Neural cell (in vitro differentiated cells): ENCODE measurements at regions not wholly inside any gene's neighbourhood (a gene's known extent, or its start where the extent isn't known, plus 50 kb on each side); places are given as distances from the start of the nearest gene placed in this dataset.
"Not testable (repeated sequence)": the region's sequence is repeated elsewhere in the genome, so short reads cannot be mapped to it uniquely, and the experiment has no call there.

Experiments
- H2AFZ ChIP-seq: fragments of 200-600, 300-800 bp; sonication (generic), shearing (Covaris generic); 2 replicates; pipeline ENCODE4 v1.6.0; 2014; ENCODE audit warnings: low read depth, mild to moderate bottlenecking, antibody characterized with exemption, low read length, moderate library complexity
- H3F3A ChIP-seq: fragments of 200-600 bp; shearing (Covaris generic); 2 replicates; pipeline ENCODE4 v1.6.1; 2016; ENCODE audit warnings: mild to moderate bottlenecking, moderate library complexity, mixed read lengths, antibody characterized with exemption, low read length; ENCODE audit not compliant: insufficient read depth, poor library complexity, severe bottlenecking
- H3K27ac ChIP-seq: fragments of 200-600, 300-800 bp; sonication (generic), shearing (Covaris generic); 2 replicates; pipeline ENCODE4 v1.5.1; 2014; ENCODE audit warnings: mild to moderate bottlenecking, low read length, moderate library complexity
- H3K27me3 ChIP-seq: fragments of 300-800, 200-600 bp; sonication (generic), shearing (Covaris generic); 2 replicates; pipeline ENCODE4 v1.6.0; 2014; ENCODE audit warnings: mild to moderate bottlenecking, low read depth, low read length, moderate library complexity; ENCODE audit not compliant: insufficient read depth
- H3K36me3 ChIP-seq: fragments of 300-800, 200-600 bp; sonication (generic), shearing (Covaris generic); 2 replicates; pipeline ENCODE4 v1.5.1; 2014; ENCODE audit warnings: mild to moderate bottlenecking, antibody characterized with exemption, low read length, moderate library complexity; ENCODE audit not compliant: insufficient read depth
- H3K4me2 ChIP-seq: fragments of 300-800, 200-600 bp; sonication (generic), shearing (Covaris generic); 2 replicates; pipeline ENCODE4 v1.6.0; 2014; ENCODE audit warnings: mild to moderate bottlenecking, low read length
- H3K4me3 ChIP-seq: fragments of 300-800, 200-600 bp; sonication (generic), shearing (Covaris generic); 2 replicates; pipeline ENCODE4 v1.5.1; 2014; ENCODE audit warnings: mild to moderate bottlenecking, low read length, moderate library complexity
- H3K79me2 ChIP-seq: fragments of 200-600 bp; shearing (Covaris generic); replicated peaks from 2 replicates; pipeline ENCODE4 v1.6.0; 2014; ENCODE audit warnings: mild to moderate bottlenecking, low read length, moderate library complexity; ENCODE audit not compliant: insufficient read depth
- H3K9ac ChIP-seq: fragments of 300-800, 200-600 bp; sonication (generic), shearing (Covaris generic); 2 replicates; pipeline ENCODE4 v1.6.1; 2016; ENCODE audit warnings: mild to moderate bottlenecking, low read length, mixed read lengths
- H3K9me2 ChIP-seq: fragments of 200-600 bp; shearing (Covaris generic); 2 replicates; pipeline ENCODE4 v1.6.1; 2016; ENCODE audit warnings: mild to moderate bottlenecking, low read length, mixed read lengths; ENCODE audit not compliant: insufficient read depth
- H3K9me3 ChIP-seq: fragments of 200-600, 300-800 bp; sonication (generic), shearing (Covaris generic); 2 replicates; pipeline ENCODE4 v1.6.1; 2016; ENCODE audit warnings: mild to moderate bottlenecking, mixed run types, low read length, moderate library complexity, mixed read lengths
- H4K20me1 ChIP-seq: fragments of 200-600 bp; shearing (Covaris generic); 2 replicates; pipeline ENCODE4 v1.6.1; 2016; ENCODE audit warnings: mild to moderate bottlenecking, mixed run types; ENCODE audit not compliant: insufficient read depth
- EP300 ChIP-seq: fragments of 450-650 bp; conservative IDR thresholded peaks from 2 replicates; pipeline ENCODE4 v1.6.1; 2014; ENCODE audit warnings: antibody characterized with exemption, mild to moderate bottlenecking, moderate library complexity; ENCODE audit not compliant: poor library complexity, severe bottlenecking
- EZH2 ChIP-seq: fragments of 200-600, 300-800 bp; shearing (Covaris generic), sonication (generic); IDR thresholded peaks from 2 replicates; pipeline ENCODE4 v1.6.1; 2014; ENCODE audit warnings: antibody characterized with exemption, low read length, borderline replicate concordance, mild to moderate bottlenecking; ENCODE audit not compliant: insufficient read depth, poor library complexity, severe bottlenecking
- MXI1 ChIP-seq: fragments of 450-650 bp; conservative IDR thresholded peaks from 2 replicates; pipeline ENCODE4 v1.6.1; 2014; ENCODE audit warnings: antibody characterized with exemption, mild to moderate bottlenecking; ENCODE audit not compliant: poor library complexity, severe bottlenecking
- POLR2AphosphoS5 ChIP-seq: IDR thresholded peaks from 2 replicates; pipeline ENCODE4 v1.6.1; 2012
- RAD21 ChIP-seq: fragments of 450-650 bp; conservative IDR thresholded peaks from 2 replicates; pipeline ENCODE4 v1.6.1; 2014; ENCODE audit warnings: antibody characterized with exemption, mild to moderate bottlenecking, moderate library complexity
- REST ChIP-seq: IDR thresholded peaks from 2 replicates; pipeline ENCODE4 v1.6.1; 2012; ENCODE audit warnings: borderline replicate concordance
- SMC3 ChIP-seq: fragments of 450-650 bp; conservative IDR thresholded peaks from 2 replicates; pipeline ENCODE4 v1.6.1; 2014; ENCODE audit warnings: antibody characterized with exemption, mild to moderate bottlenecking, moderate library complexity; ENCODE audit not compliant: poor library complexity
- TAF1 ChIP-seq: IDR thresholded peaks from 2 replicates; pipeline ENCODE4 v1.6.1; 2012; ENCODE audit warnings: low read depth
- TF ChIP-seq, protein P1 (sequence below): fragments of 450-650 bp; IDR thresholded peaks from 2 replicates; pipeline ENCODE4 v1.5.1; 2014; ENCODE audit warnings: antibody characterized with exemption, mild to moderate bottlenecking, moderate library complexity; ENCODE audit not compliant: poor library complexity, severe bottlenecking

- Histone ChIP-seq H3K27ac (no peak overlapping the region), H3K4me2 (no peak overlapping the region), H3K4me3 (no peak overlapping the region), H3K9me3 (no peaks in the 10 kb centered on the region), H3K9me2 (no peaks in the 10 kb centered on the region), H3K27me3 (no peaks in the 10 kb centered on the region), H3K9ac (no peak overlapping the region), H2AFZ (no peak overlapping the region), H3K79me2 (no peaks in the 10 kb centered on the region), H3F3A (no peaks in the 10 kb centered on the region), H3K36me3 (no peaks in the 10 kb centered on the region), H4K20me1 (no peaks in the 10 kb centered on the region)
- TF ChIP-seq EZH2 (no peak), MXI1 (no peak), SMC3 (no peak), REST (no peak), RAD21 (no peak), TAF1 (no peak)
- TF ChIP-seq, protein P1, sequence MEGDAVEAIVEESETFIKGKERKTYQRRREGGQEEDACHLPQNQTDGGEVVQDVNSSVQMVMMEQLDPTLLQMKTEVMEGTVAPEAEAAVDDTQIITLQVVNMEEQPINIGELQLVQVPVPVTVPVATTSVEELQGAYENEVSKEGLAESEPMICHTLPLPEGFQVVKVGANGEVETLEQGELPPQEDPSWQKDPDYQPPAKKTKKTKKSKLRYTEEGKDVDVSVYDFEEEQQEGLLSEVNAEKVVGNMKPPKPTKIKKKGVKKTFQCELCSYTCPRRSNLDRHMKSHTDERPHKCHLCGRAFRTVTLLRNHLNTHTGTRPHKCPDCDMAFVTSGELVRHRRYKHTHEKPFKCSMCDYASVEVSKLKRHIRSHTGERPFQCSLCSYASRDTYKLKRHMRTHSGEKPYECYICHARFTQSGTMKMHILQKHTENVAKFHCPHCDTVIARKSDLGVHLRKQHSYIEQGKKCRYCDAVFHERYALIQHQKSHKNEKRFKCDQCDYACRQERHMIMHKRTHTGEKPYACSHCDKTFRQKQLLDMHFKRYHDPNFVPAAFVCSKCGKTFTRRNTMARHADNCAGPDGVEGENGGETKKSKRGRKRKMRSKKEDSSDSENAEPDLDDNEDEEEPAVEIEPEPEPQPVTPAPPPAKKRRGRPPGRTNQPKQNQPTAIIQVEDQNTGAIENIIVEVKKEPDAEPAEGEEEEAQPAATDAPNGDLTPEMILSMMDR, result no peak
Observed at GRCh38 chr13:88031980-88032559, 360.9 kb downstream of the SLITRK5 start.

- H3K36me3 ChIP-seq, H3K79me2 ChIP-seq, H3K9me3 ChIP-seq, H2AFZ ChIP-seq, H3K9me2 ChIP-seq, H3K27ac ChIP-seq, H3K27me3 ChIP-seq, H3K4me3 ChIP-seq, H3F3A ChIP-seq, H4K20me1 ChIP-seq, H3K4me2 ChIP-seq, H3K9ac ChIP-seq: not testable (repeated sequence)
Observed at GRCh38 chr13:88036205-88036604, 365.0 kb downstream of the SLITRK5 start.

- Histone ChIP-seq H3K79me2 (no peaks in the 10 kb centered on the region), H3K4me2 (no peak overlapping the region), H3K9me2 (no peaks in the 10 kb centered on the region), H4K20me1 (no peaks in the 10 kb centered on the region), H3K9ac (no peak overlapping the region), H3K4me3 (no peak overlapping the region), H3K9me3 (no peaks in the 10 kb centered on the region), H2AFZ (no peak overlapping the region), H3F3A (no peaks in the 10 kb centered on the region), H3K36me3 (no peaks in the 10 kb centered on the region), H3K27me3 (no peaks in the 10 kb centered on the region), H3K27ac (no peak overlapping the region)
- TF ChIP-seq MXI1 (no peak), EZH2 (no peak), RAD21 (no peak), SMC3 (no peak), POLR2AphosphoS5 (no peak), EP300 (no peak), TAF1 (no peak)
- TF ChIP-seq, protein P1, result no peak
Observed at GRCh38 chr13:88042489-88042888, 371.3 kb downstream of the SLITRK5 start.
